ENCODE measurements at regions not wholly inside any gene's neighbourhood (a gene's known extent, or its start where the extent isn't known, plus 50 kb on each side); places are given as distances from the start of the nearest gene placed in this dataset.

DNA sequence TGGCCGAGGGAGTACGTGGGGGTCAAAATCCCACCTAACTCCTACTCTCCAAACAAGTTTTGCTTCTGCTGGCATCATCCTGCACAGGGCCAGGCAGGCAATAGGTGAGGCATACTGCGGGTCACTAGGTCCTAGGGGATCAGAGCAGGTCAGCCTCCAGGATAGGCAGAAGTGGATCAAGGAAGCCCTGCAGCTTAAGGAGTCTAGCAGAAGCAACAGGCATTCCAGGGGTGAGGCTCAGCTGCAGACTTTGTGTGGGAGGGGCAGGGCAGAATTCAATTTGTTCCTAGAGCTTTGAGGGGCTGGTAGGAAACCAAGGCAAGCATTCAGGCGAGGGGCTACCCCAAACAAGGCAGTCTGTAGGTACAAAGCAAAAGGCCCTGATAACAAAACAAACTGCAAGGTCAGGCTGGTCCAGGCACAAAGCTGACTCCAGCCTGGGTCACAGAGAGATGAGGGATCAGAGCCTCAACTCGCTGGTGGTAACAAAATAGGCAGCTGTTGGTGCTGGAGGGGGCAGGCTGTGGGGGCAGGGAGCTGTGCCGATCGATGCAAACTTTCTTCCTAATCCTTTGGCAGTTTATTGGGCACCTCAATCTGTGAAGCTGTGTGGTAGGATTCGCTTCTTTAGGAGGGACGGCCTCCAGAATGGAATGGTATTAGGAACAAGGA lies 80.2 kb upstream of the CALM2 start:
- TF ChIP-seq, protein P1, sequence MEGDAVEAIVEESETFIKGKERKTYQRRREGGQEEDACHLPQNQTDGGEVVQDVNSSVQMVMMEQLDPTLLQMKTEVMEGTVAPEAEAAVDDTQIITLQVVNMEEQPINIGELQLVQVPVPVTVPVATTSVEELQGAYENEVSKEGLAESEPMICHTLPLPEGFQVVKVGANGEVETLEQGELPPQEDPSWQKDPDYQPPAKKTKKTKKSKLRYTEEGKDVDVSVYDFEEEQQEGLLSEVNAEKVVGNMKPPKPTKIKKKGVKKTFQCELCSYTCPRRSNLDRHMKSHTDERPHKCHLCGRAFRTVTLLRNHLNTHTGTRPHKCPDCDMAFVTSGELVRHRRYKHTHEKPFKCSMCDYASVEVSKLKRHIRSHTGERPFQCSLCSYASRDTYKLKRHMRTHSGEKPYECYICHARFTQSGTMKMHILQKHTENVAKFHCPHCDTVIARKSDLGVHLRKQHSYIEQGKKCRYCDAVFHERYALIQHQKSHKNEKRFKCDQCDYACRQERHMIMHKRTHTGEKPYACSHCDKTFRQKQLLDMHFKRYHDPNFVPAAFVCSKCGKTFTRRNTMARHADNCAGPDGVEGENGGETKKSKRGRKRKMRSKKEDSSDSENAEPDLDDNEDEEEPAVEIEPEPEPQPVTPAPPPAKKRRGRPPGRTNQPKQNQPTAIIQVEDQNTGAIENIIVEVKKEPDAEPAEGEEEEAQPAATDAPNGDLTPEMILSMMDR (IDR thresholded peaks at IDR 0.05) = no peak
- TF ChIP-seq POLR2A (IDR thresholded peaks at IDR 0.05) = no peak
